PC-3 (cell line): ENCODE measurements at regions not wholly inside any gene's neighbourhood (a gene's known extent, or its start where the extent isn't known, plus 50 kb on each side); places are given as distances from the start of the nearest gene placed in this dataset.

ENCODE experiments used
- EZH2 ChIP-seq: fragments of 300-600 bp; sonication (generic); IDR thresholded peaks from one replicate; pipeline ENCODE4 v1.6.1; 2017; ENCODE audit warnings: antibody characterized with exemption, mild to moderate bottlenecking, low read length; ENCODE audit not compliant: unreplicated experiment
- EZH2phosphoT487 ChIP-seq: fragments of 300-600 bp; sonication (generic); IDR thresholded peaks from 2 replicates; pipeline ENCODE4 v1.6.1; 2018; ENCODE audit warnings: mild to moderate bottlenecking, antibody characterized with exemption, low read length, borderline replicate concordance
- TF ChIP-seq, protein P1 (sequence below): fragments of 300-600 bp; sonication (generic); conservative IDR thresholded peaks from 2 replicates; pipeline ENCODE4 v1.5.1; 2017; ENCODE audit warnings: antibody characterized with exemption, low read depth, mild to moderate bottlenecking, low read length

DNA sequence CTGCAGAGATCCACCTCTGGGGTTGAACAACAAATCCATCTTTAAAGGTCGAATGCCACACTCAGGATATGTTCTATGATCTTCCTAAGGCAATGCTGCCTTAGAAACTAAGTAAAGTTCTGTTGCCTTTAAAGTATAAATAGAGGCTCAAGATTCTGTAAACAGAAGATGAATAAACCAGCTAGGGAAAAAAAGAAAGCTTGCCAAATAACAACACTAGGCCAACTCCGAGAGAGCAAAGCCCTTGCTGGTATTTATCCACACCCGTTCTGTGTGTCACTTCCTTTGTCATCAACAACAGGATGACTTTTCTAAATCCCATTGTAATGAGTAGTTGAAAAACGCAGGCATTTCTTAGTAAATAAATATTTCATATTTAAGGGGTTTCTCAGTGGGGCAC lies 330.0 kb upstream of the GLI3 start:
- TF ChIP-seq, protein P1, sequence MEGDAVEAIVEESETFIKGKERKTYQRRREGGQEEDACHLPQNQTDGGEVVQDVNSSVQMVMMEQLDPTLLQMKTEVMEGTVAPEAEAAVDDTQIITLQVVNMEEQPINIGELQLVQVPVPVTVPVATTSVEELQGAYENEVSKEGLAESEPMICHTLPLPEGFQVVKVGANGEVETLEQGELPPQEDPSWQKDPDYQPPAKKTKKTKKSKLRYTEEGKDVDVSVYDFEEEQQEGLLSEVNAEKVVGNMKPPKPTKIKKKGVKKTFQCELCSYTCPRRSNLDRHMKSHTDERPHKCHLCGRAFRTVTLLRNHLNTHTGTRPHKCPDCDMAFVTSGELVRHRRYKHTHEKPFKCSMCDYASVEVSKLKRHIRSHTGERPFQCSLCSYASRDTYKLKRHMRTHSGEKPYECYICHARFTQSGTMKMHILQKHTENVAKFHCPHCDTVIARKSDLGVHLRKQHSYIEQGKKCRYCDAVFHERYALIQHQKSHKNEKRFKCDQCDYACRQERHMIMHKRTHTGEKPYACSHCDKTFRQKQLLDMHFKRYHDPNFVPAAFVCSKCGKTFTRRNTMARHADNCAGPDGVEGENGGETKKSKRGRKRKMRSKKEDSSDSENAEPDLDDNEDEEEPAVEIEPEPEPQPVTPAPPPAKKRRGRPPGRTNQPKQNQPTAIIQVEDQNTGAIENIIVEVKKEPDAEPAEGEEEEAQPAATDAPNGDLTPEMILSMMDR: no peak
- TF ChIP-seq EZH2: no peak
- no peak for TF ChIP-seq EZH2phosphoT487
